DOHH2 (cell line): ENCODE measurements at regions not wholly inside any gene's neighbourhood (a gene's known extent, or its start where the extent isn't known, plus 50 kb on each side); places are given as distances from the start of the nearest gene placed in this dataset.

Experiments
- H3F3A ChIP-seq: fragments of 200-600 bp; sonication (generic), shearing (Covaris generic); 2 replicates; pipeline ENCODE4 v1.6.0; 2016; ENCODE audit warnings: antibody characterized with exemption, mild to moderate bottlenecking; ENCODE audit not compliant: control insufficient read depth, insufficient read depth
- H3K27ac ChIP-seq: fragments of 200-600 bp; sonication (generic); 2 replicates; pipeline ENCODE4 v1.5.1; 2014; ENCODE audit warnings: low read depth, mild to moderate bottlenecking, low read length, moderate library complexity
- H3K27me3 ChIP-seq: fragments of 200-600 bp; sonication (generic); 2 replicates; pipeline ENCODE4 v1.6.1; 2014; ENCODE audit warnings: mild to moderate bottlenecking, low read length, mixed read lengths; ENCODE audit not compliant: control insufficient read depth
- H3K36me3 ChIP-seq: fragments of 200-600 bp; sonication (generic); 2 replicates; pipeline ENCODE4 v1.6.1; 2014; ENCODE audit warnings: mild to moderate bottlenecking, low read length, moderate library complexity, mixed read lengths; ENCODE audit not compliant: control insufficient read depth
- H3K4me1 ChIP-seq: fragments of 200-600 bp; sonication (generic); 2 replicates; pipeline ENCODE4 v1.6.1; 2014; ENCODE audit warnings: mild to moderate bottlenecking, low read length, mixed read lengths; ENCODE audit not compliant: control insufficient read depth
- H3K4me2 ChIP-seq: fragments of 200-600 bp; sonication (generic); 2 replicates; pipeline ENCODE4 v1.6.0; 2014; ENCODE audit warnings: mild to moderate bottlenecking, low read length, moderate library complexity
- H3K4me3 ChIP-seq: fragments of 200-600 bp; sonication (generic); 2 replicates; pipeline ENCODE4 v1.5.1; 2014; ENCODE audit warnings: mild to moderate bottlenecking, low read length, mixed read lengths
- H3K79me2 ChIP-seq: fragments of 200-600 bp; sonication (generic); 2 replicates; pipeline ENCODE4 v1.6.1; 2014; ENCODE audit warnings: mild to moderate bottlenecking, low read length, mixed read lengths; ENCODE audit not compliant: control insufficient read depth
- H3K9me2 ChIP-seq: fragments of 200-600 bp; sonication (generic); replicated peaks from 2 replicates; pipeline ENCODE4 v1.6.1; 2014; ENCODE audit warnings: mild to moderate bottlenecking, low read length, mixed read lengths; ENCODE audit not compliant: control insufficient read depth
- H3K9me3 ChIP-seq: fragments of 200-600 bp; sonication (generic); 2 replicates; pipeline ENCODE4 v1.6.1; 2014; ENCODE audit warnings: antibody characterized with exemption, low read length, mixed read lengths; ENCODE audit not compliant: control insufficient read depth, insufficient read depth
- H4K20me1 ChIP-seq: fragments of 200-600 bp; sonication (generic); 2 replicates; pipeline ENCODE4 v1.6.0; 2014; ENCODE audit warnings: low read depth, mild to moderate bottlenecking, antibody characterized with exemption, low read length, moderate library complexity; ENCODE audit not compliant: control insufficient read depth, insufficient read depth
- CTCF ChIP-seq: fragments of 200-600 bp; sonication (generic); IDR thresholded peaks from one replicate; pipeline ENCODE4 v1.5.1; 2014; ENCODE audit warnings: antibody characterized with exemption, mild to moderate bottlenecking, low read depth, low read length; ENCODE audit not compliant: poor library complexity, severe bottlenecking
- EZH2phosphoT487 ChIP-seq: fragments of 200-600 bp; sonication (generic); IDR thresholded peaks from 2 replicates; pipeline ENCODE4 v1.6.1; 2017; ENCODE audit warnings: borderline replicate concordance, mild to moderate bottlenecking, antibody characterized with exemption, low read length, moderate library complexity, mixed read lengths

DNA sequence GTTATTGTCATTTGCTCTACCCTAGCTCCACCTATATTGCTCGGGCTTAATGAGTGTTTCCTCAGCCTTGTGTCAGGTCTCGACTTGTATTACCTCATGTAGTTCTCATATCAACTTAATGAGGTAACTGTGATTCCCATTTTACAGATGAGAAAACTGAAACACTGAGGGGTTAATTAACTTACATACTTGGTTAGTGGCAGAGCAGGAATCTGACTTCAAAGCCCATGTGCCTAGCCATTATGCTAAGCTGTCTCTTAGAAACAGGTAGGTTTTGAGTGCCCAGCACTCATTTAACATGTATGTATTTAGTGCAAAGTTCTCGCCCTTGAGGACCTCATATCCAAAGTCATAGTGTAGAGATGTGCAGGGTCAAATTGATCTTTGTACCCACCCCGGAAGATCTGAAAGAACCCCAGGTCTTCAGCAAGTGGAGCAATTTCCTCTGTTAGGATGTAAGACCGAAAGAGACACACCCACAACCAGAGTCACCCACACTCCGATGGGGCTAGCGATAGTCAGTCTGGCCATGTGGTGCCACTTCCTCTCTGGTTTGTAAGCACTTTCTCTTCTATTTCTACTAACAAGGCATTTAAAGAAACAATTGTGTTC, 121.0 kb upstream of the SLC39A10 start:
- no peak for TF ChIP-seq CTCF
- no peak for TF ChIP-seq EZH2phosphoT487
- H3K36me3 ChIP-seq: no peaks in the 10 kb centered on the region
- H3F3A ChIP-seq: no peaks in the 10 kb centered on the region
- no peaks in the 10 kb centered on the region for H3K79me2 ChIP-seq
- H4K20me1 ChIP-seq: no peaks in the 10 kb centered on the region
- no peaks in the 10 kb centered on the region for H3K9me3 ChIP-seq
- H3K27me3 ChIP-seq: no peaks in the 10 kb centered on the region
- H3K27ac ChIP-seq: no peak overlapping the region
- no peaks in the 10 kb centered on the region for H3K9me2 ChIP-seq
- no peak overlapping the region for H3K4me2 ChIP-seq
- H3K4me3 ChIP-seq: no peak overlapping the region
- H3K4me1 ChIP-seq: peaks cover 33% of the 10 kb centered on the region

DNA sequence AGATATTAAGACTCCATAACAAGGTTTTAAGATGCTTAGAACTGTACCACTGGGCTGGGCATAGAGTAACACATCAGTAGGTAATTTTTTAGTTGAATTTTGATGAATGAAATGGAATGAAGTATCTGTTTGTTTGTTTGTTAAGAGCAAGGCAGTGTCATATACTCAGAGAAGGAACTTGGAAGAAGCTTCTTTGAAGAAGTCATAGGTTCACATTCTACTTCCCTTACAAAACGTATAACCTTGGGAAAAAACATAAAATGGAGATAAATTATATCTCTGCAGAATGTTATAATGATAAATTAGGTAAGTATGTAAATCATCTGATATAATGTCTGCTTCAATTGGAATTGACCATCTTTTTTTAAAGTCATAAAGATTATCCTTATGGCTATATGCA, 122.1 kb upstream of the SLC39A10 start:
- no peaks in the 10 kb centered on the region for H3F3A ChIP-seq
- H4K20me1 ChIP-seq: no peaks in the 10 kb centered on the region
- no peak overlapping the region for H3K27ac ChIP-seq
- no peaks in the 10 kb centered on the region for H3K27me3 ChIP-seq
- peaks cover 33% of the 10 kb centered on the region for H3K4me1 ChIP-seq
- H3K36me3 ChIP-seq: no peaks in the 10 kb centered on the region
- no peaks in the 10 kb centered on the region for H3K9me2 ChIP-seq
- TF ChIP-seq EZH2phosphoT487 (no peak), CTCF (no peak)
- no peak overlapping the region for H3K4me2 ChIP-seq
- H3K9me3 ChIP-seq: no peaks in the 10 kb centered on the region
- no peaks in the 10 kb centered on the region for H3K79me2 ChIP-seq
- H3K4me3 ChIP-seq: no peak overlapping the region

DNA sequence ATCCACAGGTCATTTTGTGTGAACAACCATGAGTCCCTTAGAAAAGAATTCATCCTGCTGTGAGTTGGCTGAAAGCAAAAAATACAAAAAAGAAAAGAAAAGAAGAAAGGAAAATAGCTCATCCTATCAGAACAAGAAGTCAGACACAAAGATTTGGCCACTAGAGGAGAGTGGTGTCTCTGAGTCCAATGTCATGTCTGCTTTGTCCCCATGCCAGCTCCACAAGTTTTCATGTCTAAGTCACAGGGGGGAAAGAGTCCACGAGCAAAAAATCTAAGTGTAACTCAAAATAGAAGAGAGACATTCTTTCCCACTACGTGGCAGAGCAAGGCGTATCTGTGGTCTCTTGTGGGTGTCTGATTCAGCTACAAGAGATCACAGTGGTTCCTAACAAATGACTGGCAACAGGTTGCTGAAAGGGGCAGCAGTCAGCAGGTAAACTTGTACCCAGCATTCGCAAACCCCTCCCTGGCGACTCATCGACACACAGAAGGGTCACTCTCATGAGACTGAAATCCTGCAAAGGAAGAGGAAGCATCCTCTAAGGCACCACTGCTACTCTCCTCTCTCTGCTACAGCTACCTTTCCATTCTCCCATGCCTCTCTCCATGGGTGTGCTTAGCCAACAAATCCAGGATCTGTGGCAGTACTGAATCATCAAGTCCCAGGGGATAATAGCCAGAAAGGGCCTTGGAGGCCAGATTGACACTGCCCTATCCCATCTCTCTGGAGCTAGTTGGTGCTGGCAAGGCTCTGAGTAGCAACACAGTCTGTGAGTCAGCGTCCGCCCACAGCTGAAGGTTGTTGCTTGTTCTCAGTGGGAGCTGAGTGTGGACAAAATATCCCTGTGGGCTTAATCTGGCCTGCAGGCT, 123.0 kb upstream of the SLC39A10 start:
- Histone ChIP-seq H3F3A (no peaks in the 10 kb centered on the region), H4K20me1 (no peaks in the 10 kb centered on the region), H3K27me3 (no peaks in the 10 kb centered on the region), H3K4me3 (no peak overlapping the region), H3K4me2 (no peak overlapping the region), H3K36me3 (no peaks in the 10 kb centered on the region), H3K4me1 (peaks cover 28% of the 10 kb centered on the region), H3K79me2 (no peaks in the 10 kb centered on the region), H3K27ac (no peak overlapping the region), H3K9me3 (no peaks in the 10 kb centered on the region), H3K9me2 (no peaks in the 10 kb centered on the region)
- TF ChIP-seq EZH2phosphoT487 (no peak), CTCF (peak; percentile 19)
